Thyroid gland (tissue), 4 donors: ENCODE measurements at regions not wholly inside any gene's neighbourhood (a gene's known extent, or its start where the extent isn't known, plus 50 kb on each side); places are given as distances from the start of the nearest gene placed in this dataset.

Experiments used
- POLR2A ChIP-seq, 2 donors: fragments of 450-650 bp; IDR thresholded peaks; one replicate each; pipeline ENCODE4 v1.6.1; 2017; ENCODE audit warnings: antibody characterized with exemption in 2 of 2, mild to moderate bottlenecking in 2 of 2, moderate library complexity in 1 of 2
- TF ChIP-seq, protein P1 (sequence below), 6 experiments: fragments of 200-600 bp in 3 of 6; fragments of 450-650 bp in 3 of 6; sonication (generic) in 3 of 6; IDR thresholded peaks; one replicate each; pipeline ENCODE4 v1.5.1; 2016 to 2019; ENCODE audit warnings: antibody characterized with exemption in 6 of 6, mild to moderate bottlenecking in 2 of 6, inconsistent platforms in 1 of 6, moderate library complexity in 1 of 6

DNA sequence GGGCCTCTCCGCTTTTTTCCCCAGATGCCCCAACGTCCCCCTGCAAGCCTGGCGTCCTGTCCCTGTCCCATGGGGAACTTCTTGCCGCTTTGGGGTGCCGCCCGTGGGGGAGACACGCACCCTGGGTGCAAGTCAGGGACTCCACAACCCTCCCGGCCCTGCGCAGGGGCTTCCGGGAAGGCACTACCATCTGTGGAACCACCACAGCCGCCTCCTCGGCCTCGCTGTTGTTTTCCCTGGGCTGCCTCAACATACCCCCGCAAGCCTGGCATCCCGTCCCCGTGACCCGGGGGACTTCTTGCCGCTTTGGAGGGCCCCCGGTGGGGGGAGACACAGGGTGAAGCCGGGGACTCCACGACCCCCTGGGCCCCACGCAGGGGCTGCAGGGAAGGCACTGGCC, 238.4 kb downstream of the TUBA3C start:
- TF ChIP-seq, protein P1, sequence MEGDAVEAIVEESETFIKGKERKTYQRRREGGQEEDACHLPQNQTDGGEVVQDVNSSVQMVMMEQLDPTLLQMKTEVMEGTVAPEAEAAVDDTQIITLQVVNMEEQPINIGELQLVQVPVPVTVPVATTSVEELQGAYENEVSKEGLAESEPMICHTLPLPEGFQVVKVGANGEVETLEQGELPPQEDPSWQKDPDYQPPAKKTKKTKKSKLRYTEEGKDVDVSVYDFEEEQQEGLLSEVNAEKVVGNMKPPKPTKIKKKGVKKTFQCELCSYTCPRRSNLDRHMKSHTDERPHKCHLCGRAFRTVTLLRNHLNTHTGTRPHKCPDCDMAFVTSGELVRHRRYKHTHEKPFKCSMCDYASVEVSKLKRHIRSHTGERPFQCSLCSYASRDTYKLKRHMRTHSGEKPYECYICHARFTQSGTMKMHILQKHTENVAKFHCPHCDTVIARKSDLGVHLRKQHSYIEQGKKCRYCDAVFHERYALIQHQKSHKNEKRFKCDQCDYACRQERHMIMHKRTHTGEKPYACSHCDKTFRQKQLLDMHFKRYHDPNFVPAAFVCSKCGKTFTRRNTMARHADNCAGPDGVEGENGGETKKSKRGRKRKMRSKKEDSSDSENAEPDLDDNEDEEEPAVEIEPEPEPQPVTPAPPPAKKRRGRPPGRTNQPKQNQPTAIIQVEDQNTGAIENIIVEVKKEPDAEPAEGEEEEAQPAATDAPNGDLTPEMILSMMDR (IDR thresholded peaks at IDR 0.05), result no peak
- no peak for TF ChIP-seq POLR2A (IDR thresholded peaks at IDR 0.05)
